MG63 (cell line): ENCODE measurements at regions not wholly inside any gene's neighbourhood (a gene's known extent, or its start where the extent isn't known, plus 50 kb on each side); places are given as distances from the start of the nearest gene placed in this dataset.
"Not testable (repeated sequence)": the region's sequence is repeated elsewhere in the genome, so short reads cannot be mapped to it uniquely, and the experiment has no call there.

Experiments
- DNase-seq: peaks from one replicate; pipeline ENCODE4 v3.0.0-alpha.2; 2020
- H3K27me3 ChIP-seq: fragments of 250-450 bp; sonication (Bioruptor Pico); 2 replicates; pipeline ENCODE4 v1.5.1; 2020; ENCODE audit warnings: mild to moderate bottlenecking, moderate library complexity
- H3K36me3 ChIP-seq: fragments of 250-450 bp; sonication (Bioruptor Pico); 2 replicates; pipeline ENCODE4 v1.5.1; 2020; ENCODE audit warnings: mild to moderate bottlenecking, moderate library complexity
- H3K4me3 ChIP-seq: fragments of 250-450 bp; sonication (Bioruptor Pico); 2 replicates; pipeline ENCODE4 v1.5.1; 2020; ENCODE audit warnings: mild to moderate bottlenecking, moderate library complexity
- H3K9me3 ChIP-seq: fragments of 250-450 bp; sonication (Bioruptor Pico); 2 replicates; pipeline ENCODE4 v1.5.1; 2020; ENCODE audit warnings: mild to moderate bottlenecking, moderate library complexity

DNA sequence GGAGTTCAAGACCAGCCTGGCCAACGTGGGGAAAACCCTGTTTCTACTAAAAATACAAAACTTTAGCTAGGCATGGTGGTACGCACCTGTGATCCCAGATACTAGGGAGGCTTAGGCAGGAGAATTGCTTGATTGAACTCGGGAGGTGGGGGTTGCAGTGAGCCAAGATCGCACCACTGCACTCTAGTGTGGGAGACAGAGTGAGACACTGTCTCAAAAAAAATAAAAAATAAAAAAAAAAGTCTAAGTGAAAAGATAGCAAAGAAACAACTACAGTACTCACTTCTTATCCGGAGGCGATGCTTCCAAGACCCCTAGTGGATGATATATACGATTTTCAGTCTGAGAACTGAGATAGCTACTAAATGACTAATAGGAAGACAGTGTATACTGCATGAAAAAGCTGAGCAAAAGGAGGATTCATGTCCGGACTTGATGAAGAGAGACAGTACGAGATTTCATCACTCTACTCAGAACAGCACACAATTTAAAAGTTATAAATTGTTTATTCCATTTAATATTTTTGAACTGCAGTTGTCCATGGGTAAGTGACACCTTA lies 138.7 kb upstream of the GOLGA6L6 start:
- H3K36me3 ChIP-seq, DNase-seq, H3K4me3 ChIP-seq, H3K9me3 ChIP-seq, H3K27me3 ChIP-seq: not testable (repeated sequence)

DNA sequence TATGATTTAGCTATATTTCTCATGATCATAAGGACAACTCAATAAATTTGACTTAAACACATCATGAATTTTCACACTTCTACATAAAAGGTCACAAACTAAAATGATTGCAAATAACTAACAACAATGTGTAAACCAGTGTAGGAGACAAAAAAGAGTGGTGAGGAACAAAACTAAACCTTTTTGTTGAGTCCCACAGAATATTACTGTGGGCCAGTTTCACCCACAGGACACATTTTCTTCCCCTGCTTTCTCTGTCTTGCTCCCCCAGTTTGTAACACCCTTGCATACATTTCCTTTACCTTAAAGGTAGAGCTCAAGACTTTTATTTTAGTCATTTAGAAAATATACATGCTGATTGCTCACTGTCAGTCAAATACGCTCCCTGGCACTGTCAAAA lies 130.9 kb upstream of the GOLGA6L6 start:
- no peak overlapping the region for H3K4me3 ChIP-seq
- DNase-seq, result no peak
- H3K36me3 ChIP-seq, result no peaks in the 10 kb centered on the region
- H3K27me3 ChIP-seq, result peaks cover 4% of the 10 kb centered on the region; the same call in 1 of the 2 replicates
- H3K9me3 ChIP-seq, result no peaks in the 10 kb centered on the region

DNA sequence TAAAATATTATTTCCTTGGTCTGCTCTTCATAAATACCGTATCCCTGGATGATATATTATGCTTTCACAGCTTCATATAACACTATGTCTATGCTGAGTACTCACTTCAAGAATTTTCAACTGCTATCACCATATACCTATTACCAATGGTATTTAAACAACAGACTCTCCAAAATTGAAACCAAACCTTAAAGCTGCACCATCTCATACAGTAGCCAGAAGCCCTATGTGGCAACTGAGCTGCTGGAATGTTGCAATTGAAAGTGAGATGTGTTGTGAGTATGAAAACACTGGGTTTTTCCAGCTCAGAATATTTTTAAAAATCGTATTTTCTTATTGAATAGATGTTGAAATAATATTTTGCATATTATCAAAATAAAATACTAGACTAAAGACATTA lies 130.1 kb upstream of the GOLGA6L6 start:
- H3K27me3 ChIP-seq, result peaks cover 7% of the 10 kb centered on the region; the same call in 1 of the 2 replicates
- H3K4me3 ChIP-seq, result no peak overlapping the region
- no peaks in the 10 kb centered on the region for H3K36me3 ChIP-seq
- no peak for DNase-seq
- no peaks in the 10 kb centered on the region for H3K9me3 ChIP-seq

DNA sequence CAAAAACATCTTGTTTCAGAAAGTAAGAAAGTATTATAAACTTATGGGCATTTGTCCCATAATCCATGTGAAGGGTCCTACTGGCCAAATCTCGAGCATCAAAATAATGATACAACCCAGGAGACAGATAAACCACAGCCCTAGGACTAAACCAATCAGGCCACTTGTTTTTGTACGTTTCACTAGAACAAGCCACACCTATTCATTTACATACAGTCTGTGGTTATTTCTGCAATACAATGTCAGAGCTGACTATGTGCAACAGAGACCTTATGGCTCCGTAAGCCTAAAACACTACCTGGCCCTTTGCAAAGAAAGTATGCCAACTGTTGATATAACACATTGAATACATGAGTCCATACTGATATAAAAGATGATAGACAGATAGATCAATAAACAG lies 124.8 kb upstream of the GOLGA6L6 start:
- not testable (repeated sequence) for DNase-seq

DNA sequence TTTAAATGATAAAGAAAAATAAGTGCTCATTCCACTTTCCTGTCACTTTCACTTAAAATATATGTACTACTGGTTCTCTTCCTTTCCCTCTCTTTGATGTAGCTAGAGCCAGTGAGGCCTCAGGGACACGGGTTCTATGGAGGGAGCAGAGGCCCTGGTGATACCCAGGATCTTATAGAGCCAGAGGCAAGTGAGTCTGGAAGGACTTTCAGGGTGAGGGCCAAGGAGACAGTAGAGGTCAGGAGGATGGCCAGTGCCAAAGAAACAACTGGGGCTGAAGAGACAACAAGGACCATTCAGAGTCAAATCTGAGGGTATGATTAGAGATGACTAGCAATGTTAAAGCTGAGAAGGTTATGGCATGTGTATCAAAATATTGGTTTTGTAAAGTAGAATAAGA lies 124.1 kb upstream of the GOLGA6L6 start:
- Histone ChIP-seq H3K36me3 (no peaks in the 10 kb centered on the region), H3K9me3 (no peaks in the 10 kb centered on the region), H3K27me3 (peaks cover 5% of the 10 kb centered on the region; the same call in 1 of the 2 replicates), H3K4me3 (no peak overlapping the region)
- no peak for DNase-seq

More for the DNA sequence above, 124.8 kb upstream of the GOLGA6L6 start:
- not testable (repeated sequence) for H3K9me3 ChIP-seq, H3K4me3 ChIP-seq, H3K27me3 ChIP-seq, H3K36me3 ChIP-seq

DNA sequence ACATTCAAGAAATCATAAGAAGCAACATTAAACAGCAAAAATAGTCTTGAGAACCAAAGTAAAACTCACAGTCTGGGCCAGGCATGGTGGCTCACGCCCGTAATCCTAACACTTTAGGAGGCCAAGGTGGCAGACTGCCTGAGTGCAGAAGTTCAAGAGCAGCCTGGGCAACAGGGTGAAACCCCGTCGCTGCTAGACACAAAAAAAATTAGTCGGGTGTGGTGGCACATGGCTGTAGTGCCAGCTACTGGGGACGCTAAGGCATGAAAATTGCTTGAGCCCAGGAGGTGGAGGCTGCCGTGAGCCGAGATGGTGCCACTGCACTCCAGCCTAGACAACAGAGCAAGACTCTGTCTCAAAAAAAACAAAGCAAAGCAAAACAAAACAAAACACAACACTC lies 117.7 kb upstream of the GOLGA6L6 start:
- no peaks in the 10 kb centered on the region for H3K36me3 ChIP-seq
- no peaks in the 10 kb centered on the region for H3K27me3 ChIP-seq
- no peak for DNase-seq
- no peak overlapping the region for H3K4me3 ChIP-seq
- no peaks in the 10 kb centered on the region for H3K9me3 ChIP-seq

DNA sequence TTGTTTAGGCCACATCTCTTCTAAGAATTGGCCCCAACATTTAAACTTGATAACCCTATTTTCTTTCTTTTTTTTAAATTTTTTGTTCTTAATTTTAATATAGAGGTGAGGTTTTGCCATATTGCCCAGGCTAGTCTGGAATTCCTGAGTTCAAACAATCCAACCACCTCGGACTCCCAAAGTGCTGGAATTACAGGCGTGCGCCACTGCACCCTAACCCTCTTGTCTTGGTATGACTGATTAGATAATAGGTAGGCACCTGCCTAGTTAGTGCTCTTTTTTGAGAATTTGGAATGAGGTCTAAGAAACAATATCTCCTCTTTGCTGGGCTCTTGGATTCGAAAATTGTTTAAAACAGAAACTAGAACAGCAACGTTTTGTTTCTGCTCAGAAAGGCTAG lies 116.4 kb upstream of the GOLGA6L6 start:
- Histone ChIP-seq H3K9me3 (no peaks in the 10 kb centered on the region), H3K4me3 (no peak overlapping the region), H3K27me3 (no peaks in the 10 kb centered on the region), H3K36me3 (no peaks in the 10 kb centered on the region)
- DNase-seq, result no peak

DNA sequence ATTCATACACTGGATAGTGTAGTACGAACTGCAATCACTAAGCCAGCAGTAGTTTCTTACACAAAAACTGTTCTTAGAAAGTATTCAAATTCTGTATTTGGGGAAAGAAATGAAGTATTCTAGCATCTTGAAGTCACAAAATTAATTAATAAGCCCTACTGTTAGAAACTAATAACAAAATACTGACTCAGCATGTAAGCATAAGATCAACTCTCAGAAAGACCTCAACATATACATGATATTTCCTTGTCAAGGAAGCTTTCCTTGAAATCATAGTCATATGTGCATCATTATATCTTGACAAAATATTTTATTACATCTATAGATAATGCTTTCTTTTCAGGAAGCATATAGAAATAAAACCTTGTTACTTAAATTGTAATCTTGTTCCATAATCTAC lies 115.5 kb upstream of the GOLGA6L6 start:
- Histone ChIP-seq H3K4me3 (no peak overlapping the region), H3K27me3 (no peaks in the 10 kb centered on the region), H3K9me3 (no peaks in the 10 kb centered on the region), H3K36me3 (no peaks in the 10 kb centered on the region)
- no peak for DNase-seq

DNA sequence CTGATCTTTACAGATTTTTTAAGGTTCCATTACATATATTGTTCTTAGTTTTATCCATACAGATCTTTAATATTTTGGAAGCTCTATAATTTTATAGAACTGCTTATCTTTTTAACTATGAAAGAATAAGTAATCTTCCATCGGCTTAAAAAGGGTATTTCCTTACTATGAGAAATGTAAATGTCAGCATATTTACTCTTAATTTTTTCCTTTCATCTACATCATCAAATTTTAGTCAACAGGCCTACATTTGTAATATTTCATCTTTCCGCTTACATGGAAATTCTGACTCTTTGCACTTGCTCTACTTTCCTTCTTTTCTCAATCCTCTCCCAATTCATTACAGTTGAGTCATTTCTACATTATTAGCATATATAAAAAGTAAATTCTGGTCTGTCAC lies 111.3 kb upstream of the GOLGA6L6 start:
- DNase-seq, result no peak
- H3K36me3 ChIP-seq, result no peaks in the 10 kb centered on the region
- peaks cover 4% of the 10 kb centered on the region; the same call in 1 of the 2 replicates for H3K27me3 ChIP-seq
- no peak overlapping the region for H3K4me3 ChIP-seq
- no peaks in the 10 kb centered on the region for H3K9me3 ChIP-seq

DNA sequence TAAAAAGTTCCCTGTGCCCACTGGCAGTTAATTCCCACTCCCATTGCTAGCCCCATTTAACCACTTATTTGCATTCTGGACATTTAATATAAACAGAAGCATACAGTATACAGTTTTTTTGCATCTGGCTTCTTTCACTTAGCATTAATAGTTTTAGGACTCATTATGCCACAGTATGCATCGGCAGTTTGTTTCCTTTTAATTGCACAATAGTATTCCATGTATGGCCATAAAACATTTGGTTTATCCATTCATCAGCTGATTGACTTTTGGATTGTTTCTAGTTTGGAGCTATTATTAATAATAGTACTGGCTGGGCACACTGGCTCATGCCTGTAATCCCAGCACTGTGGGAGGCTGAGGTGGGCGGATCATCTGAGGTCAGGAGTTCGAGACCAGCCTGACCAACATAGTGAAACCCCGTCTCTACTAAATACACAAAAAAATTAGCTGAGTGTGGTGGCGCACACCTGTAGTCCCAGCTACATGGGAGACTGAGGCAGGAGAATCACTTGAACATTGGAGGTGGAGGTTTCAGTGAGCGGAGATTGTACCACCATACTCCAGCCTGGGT lies 106.9 kb upstream of the GOLGA6L6 start:
- H3K27me3 ChIP-seq, result peaks cover 30% of the 10 kb centered on the region
- DNase-seq, H3K36me3 ChIP-seq: not testable (repeated sequence)

DNA sequence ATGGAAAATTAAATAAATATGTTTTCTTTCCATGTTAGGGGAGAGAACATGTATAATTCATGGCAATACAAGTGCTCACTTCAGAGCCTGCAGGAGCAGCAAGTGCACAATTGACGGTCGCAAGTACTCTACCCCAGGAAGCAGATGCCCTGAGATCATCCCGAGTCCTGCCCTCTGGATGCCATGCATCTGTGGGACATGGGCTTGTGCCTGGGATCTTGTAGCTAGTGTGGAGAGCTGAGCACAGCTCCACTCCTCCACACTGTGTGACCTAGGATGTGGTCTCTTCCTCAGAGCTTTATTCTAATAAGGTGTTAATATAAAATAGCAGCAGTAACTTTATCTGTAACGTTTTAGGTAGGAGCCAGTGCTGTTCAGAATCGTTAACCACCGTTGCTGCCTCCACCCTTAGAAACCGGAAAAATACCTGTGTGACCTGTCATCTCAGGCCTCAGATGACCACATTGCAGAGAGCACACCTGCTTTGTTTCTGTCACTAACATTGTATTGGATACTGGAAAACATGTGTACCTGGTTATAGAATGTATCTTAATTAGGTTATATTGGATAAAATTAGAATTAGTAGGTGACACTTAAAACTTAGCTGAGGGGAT lies 105.0 kb upstream of the GOLGA6L6 start:
- Histone ChIP-seq H3K4me3 (no peak overlapping the region), H3K27me3 (peaks cover 40% of the 10 kb centered on the region), H3K9me3 (no peaks in the 10 kb centered on the region), H3K36me3 (no peaks in the 10 kb centered on the region)
- DNase-seq, result no peak

More for the DNA sequence above, 106.9 kb upstream of the GOLGA6L6 start:
- not testable (repeated sequence) for H3K9me3 ChIP-seq, H3K4me3 ChIP-seq

DNA sequence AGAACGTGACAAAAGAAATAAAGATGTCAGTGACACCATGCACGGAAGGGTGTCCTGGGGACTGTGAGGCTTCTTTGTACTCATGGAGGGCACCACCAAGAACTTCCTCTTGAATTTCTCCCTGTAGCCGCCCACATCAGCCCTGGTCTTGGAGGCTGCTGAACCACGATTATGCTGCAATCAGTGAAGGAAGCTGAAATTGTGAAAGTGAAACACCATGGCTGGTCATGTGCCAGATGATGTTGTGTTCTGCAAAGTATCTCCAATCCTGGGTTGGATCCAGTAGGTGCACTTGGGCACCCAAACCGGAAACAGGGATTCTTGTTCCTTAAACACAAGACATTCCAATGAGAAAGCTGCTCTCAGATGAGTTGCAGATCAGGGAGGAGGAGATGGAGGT lies 104.4 kb upstream of the GOLGA6L6 start:
- H3K9me3 ChIP-seq, result no peaks in the 10 kb centered on the region
- no peak overlapping the region for H3K4me3 ChIP-seq
- peak; percentile 39 for DNase-seq
- H3K36me3 ChIP-seq, result no peaks in the 10 kb centered on the region
- peaks cover 40% of the 10 kb centered on the region for H3K27me3 ChIP-seq

DNA sequence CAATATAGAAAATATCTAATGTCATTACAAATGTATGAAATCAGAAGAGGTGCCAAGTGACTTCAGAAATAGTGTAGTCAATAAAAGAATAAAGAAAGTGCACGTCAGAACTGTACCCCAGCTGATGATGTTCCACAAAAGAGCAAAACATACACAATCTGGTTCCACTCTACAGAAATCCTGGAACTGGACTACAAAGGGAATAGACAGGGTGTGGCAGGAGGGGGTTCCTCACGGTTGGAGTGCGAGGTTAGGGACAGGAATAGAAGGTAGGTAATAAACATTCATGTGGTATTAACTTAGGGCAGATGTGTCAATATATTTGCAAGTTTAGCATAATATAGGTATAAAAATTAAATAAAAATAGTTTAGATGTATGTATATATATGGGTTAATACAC lies 103.3 kb upstream of the GOLGA6L6 start:
- Histone ChIP-seq H3K36me3 (no peaks in the 10 kb centered on the region), H3K4me3 (no peak overlapping the region), H3K9me3 (no peaks in the 10 kb centered on the region), H3K27me3 (peaks cover 40% of the 10 kb centered on the region)
- DNase-seq, result no peak

DNA sequence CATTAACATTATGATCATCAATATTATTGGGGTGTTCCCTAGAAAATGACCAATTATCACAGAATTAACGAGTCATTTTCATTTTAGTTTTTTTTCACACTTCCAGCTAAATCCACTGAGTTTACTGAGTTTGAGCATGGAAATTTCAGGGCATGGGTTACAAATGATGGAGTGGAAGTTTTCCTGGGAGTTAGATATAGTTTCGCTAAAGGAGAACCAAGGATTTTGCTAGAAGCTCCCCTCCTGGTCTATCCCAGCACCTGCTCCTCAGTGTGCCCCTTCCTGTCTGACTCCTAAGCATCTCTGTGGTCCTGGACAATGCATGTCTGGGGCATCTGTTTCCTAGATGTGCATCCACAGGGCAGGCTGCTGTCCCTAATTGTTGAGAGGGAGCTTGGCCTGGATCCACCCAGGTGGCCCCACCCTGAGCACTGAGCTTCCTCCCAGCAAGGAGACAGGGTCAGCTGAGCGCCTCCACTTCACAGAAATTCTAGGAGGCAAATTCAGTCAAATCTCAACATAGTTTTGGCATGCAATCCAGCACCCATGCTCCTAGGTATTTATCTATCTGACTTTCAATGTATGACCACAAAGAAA lies 102.3 kb upstream of the GOLGA6L6 start:
- Histone ChIP-seq H3K27me3 (peaks cover 38% of the 10 kb centered on the region), H3K9me3 (no peaks in the 10 kb centered on the region), H3K36me3 (no peaks in the 10 kb centered on the region), H3K4me3 (no peak overlapping the region)
- DNase-seq, result no peak

DNA sequence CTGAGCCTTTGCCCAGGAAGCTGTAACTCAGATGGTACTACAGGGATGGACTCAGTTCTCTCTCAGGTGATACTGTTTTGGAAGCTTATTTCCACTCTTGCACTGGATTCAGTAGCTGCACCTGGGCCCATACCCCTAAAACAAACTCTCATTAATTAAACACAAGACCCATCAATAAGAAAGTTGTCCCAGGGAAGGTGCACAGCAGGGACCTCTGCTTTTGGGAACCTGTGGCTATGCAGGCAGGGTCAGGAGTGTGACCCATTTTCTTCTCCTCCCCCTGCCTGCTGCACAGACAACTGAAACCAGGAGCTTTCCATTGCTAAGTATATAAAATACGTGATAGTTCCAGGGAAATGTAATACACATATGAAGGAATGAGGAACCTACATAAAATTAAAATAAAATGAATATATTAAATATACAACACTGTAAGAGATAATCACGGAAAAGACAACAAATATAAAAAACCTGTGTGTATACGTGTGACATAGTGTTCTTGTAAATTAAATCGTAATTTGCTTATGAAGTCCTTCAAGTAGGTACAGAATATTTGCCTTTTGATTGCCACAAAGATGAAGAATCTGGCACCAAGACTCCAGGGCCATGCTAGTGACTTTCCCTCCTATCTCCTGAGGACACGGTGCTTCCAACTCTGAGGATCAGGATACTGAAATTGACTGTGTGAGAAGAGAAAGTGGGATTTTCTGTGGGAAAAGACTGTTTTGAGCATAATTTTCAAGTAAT lies 101.6 kb upstream of the GOLGA6L6 start:
- no peak for DNase-seq
- Histone ChIP-seq H3K4me3 (no peak overlapping the region), H3K9me3 (no peaks in the 10 kb centered on the region), H3K27me3 (peaks cover 37% of the 10 kb centered on the region), H3K36me3 (no peaks in the 10 kb centered on the region)

DNA sequence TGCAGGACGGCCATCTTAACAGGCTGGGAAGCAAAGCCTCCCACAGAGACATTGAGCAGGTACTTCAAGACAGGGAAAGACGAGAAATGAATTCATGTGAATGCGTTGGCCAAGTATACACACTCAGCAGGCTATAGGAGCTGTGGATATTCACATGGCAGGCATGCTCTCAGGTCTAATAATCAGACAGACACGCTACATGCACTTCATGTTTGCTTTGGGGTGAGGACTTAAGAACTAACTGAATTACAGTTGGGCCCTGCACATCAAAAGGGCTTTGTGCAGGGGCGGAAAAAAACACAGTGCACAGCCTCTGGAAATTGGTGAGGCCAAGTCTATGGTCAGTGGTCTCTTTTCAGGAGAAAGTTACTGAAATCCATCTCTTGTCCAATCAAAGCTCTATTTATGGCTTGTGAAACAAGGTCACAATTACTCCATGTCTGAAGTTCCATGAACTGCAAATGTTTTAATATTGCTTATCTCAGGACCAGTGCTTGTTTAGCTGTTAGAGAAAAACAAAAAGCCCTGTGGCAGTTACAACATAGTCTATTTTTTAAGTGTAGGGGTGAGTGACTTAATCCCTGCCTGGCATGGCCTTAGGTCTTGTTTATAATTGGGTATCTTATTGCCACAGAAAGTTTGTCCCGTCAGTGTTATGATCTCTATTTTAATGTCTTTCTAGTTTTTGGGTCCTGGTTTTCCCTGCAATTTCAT lies 100.6 kb upstream of the GOLGA6L6 start:
- H3K4me3 ChIP-seq, result no peak overlapping the region
- no peaks in the 10 kb centered on the region for H3K9me3 ChIP-seq
- no peak for DNase-seq
- H3K27me3 ChIP-seq, result peaks cover 31% of the 10 kb centered on the region
- H3K36me3 ChIP-seq, result no peaks in the 10 kb centered on the region

DNA sequence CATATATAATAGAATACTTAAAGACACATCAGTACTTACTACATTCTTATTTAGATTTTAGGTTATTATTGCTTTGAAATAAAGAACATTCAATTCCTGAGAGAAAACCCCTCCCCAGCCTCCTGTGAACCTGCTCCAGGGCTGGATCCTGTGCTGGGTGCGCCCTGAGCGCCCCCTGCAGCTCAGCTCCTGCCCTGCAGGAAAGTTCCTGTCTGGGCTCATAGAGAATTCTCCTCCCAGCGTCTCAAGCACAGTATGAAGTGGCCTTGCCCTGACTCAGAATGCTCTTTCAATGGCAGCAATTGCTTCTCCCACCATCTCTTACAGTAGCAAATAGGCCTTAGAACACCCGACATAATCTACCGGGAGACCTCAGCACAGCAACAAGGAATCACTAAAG lies 98.8 kb upstream of the GOLGA6L6 start:
- H3K27me3 ChIP-seq, result peaks cover 21% of the 10 kb centered on the region
- H3K36me3 ChIP-seq, H3K4me3 ChIP-seq, H3K9me3 ChIP-seq, DNase-seq: not testable (repeated sequence)
